Panc1 (cell line): ENCODE measurements at regions not wholly inside any gene's neighbourhood (a gene's known extent, or its start where the extent isn't known, plus 50 kb on each side); places are given as distances from the start of the nearest gene placed in this dataset.

ENCODE experiments used
- ATAC-seq: fragments of 200-7000 bp; cut with Tn5 transposase; 2 replicates; pipeline ENCODE4 v1.9.1; 2020; ENCODE audit warnings: mild to moderate bottlenecking, moderate library complexity
- BruUV-seq: library from RNA; stranded (reverse); fragments of 400-500 nt; replicated peaks from 2 replicates; lab custom pipeline; 2021; lab: Mats Ljungman, UMichigan
- CTCF ChIA-PET: fragments of 300-600 bp; sonication (Branson Sonifier 250); formaldehyde crosslinking; loops from one replicate; lab custom pipeline; 2022; ENCODE audit warnings: antibody characterized with exemption; lab: Charles Lee
- POLR2A ChIA-PET: fragments of 300-600 bp; sonication (Branson Sonifier 250); formaldehyde crosslinking; loops from one replicate; lab custom pipeline; 2022; ENCODE audit warnings: antibody characterized with exemption; lab: Charles Lee
- DNase-seq: peaks from one replicate; pipeline ENCODE4 v3.0.0-alpha.2; 2010; ENCODE audit warnings: low read depth, low spot score
- H3K27ac ChIP-seq: 2 replicates; pipeline ENCODE4 v1.5.1; 2011; ENCODE audit warnings: mild to moderate bottlenecking, low read length, inconsistent platforms
- H3K27me3 ChIP-seq: fragments of 200-500 bp; sonication (Bioruptor generic); 2 replicates; pipeline ENCODE4 v1.6.0; 2014; ENCODE audit warnings: low read length, inconsistent platforms; ENCODE audit not compliant: control insufficient read depth, insufficient read depth
- H3K36me3 ChIP-seq: fragments of 200-500 bp; sonication (Bioruptor generic); 2 replicates; pipeline ENCODE4 v1.5.1; 2014; ENCODE audit warnings: inconsistent platforms, mild to moderate bottlenecking, low read length, moderate library complexity; ENCODE audit not compliant: control insufficient read depth, insufficient read depth
- H3K4me1 ChIP-seq: 2 replicates; pipeline ENCODE4 v1.5.1; 2011; ENCODE audit warnings: inconsistent platforms, mild to moderate bottlenecking, low read length, moderate library complexity; ENCODE audit not compliant: control insufficient read depth, insufficient read depth
- H3K4me3 ChIP-seq, 2 experiments: 2 replicates each; pipeline ENCODE4 v1.5.1; 2011 to 2012; ENCODE audit warnings: low read depth in 2 of 2, low read length in 2 of 2, mild to moderate bottlenecking in 2 of 2, inconsistent platforms in 1 of 2, moderate library complexity in 1 of 2
- H3K9me3 ChIP-seq: fragments of 200-500 bp; sonication (Bioruptor generic); 2 replicates; pipeline ENCODE4 v1.5.1; 2014; ENCODE audit warnings: low read depth, mild to moderate bottlenecking, inconsistent platforms, low read length, moderate library complexity; ENCODE audit not compliant: control insufficient read depth, insufficient read depth
- CTCF ChIP-seq: fragments of 450-650 bp; IDR thresholded peaks from 2 replicates; pipeline ENCODE4 v1.5.1; 2017; ENCODE audit warnings: mild to moderate bottlenecking
- POLR2AphosphoS5 ChIP-seq: IDR thresholded peaks from 2 replicates; pipeline ENCODE4 v1.6.1; 2012; ENCODE audit warnings: mild to moderate bottlenecking, low read depth, low read length, moderate library complexity
- REST ChIP-seq, 2 experiments: IDR thresholded peaks; 2 replicates each; pipeline ENCODE4 v1.6.1; 2011 to 2012; ENCODE audit warnings: low read depth in 2 of 2, control low read depth in 1 of 2, low read length in 1 of 2, mild to moderate bottlenecking in 1 of 2, moderate library complexity in 1 of 2; ENCODE audit not compliant: insufficient read depth in 1 of 2
- SIN3A ChIP-seq: IDR thresholded peaks from 2 replicates; pipeline ENCODE4 v1.6.1; 2012; ENCODE audit warnings: low read depth, mild to moderate bottlenecking, low read length, moderate library complexity, borderline replicate concordance; ENCODE audit not compliant: insufficient read depth
- TCF7L2 ChIP-seq: IDR thresholded peaks from 2 replicates; pipeline ENCODE4 v1.6.1; 2011; ENCODE audit warnings: mild to moderate bottlenecking, low read depth, low read length, inconsistent platforms
- in situ Hi-C: cut with HindIII; loops from 2 replicates; pipeline ENCODE4 v1.10.0; 2016; ENCODE audit warnings: low sequenced_read_pairs, low pct_unique_long_range_greater_than_20kb
- intact Hi-C: fragments of 100-400 bp; cut with micrococcal nuclease; formaldehyde crosslinking; loops from one replicate; pipeline ENCODE4 v1.10.0; 2022; ENCODE audit not compliant: unreplicated experiment

GRCh38 chr13:64255988-64256387 lies 2840.3 kb upstream of the PCDH20 start:
- H3K36me3 ChIP-seq: no peaks in the 10 kb centered on the region
- ChIA-PET CTCF (no interaction called here), POLR2A (no interaction called here)
- no TSS peak for BruUV-seq
- H3K9me3 ChIP-seq: no peaks in the 10 kb centered on the region
- intact Hi-C loops (no loop called here), in situ Hi-C loops (no loop called here)
- H3K4me1 ChIP-seq: no peaks in the 10 kb centered on the region
- no peaks in the 10 kb centered on the region for H3K27me3 ChIP-seq
- no peak overlapping the region for H3K4me3 ChIP-seq
- ATAC-seq (no peak), DNase-seq (no peak)
- no peak overlapping the region for H3K27ac ChIP-seq
- TF ChIP-seq CTCF (no peak), TCF7L2 (no peak), POLR2AphosphoS5 (no peak), REST (IDR thresholded peaks at IDR 0.05; ENCODE audit: insufficient read depth in 1 of 2, low read depth in 2 of 2, low read length in 1 of 2) (no peak)

GRCh38 chr13:64248371-64249065 lies 2832.9 kb upstream of the PCDH20 start:
- H3K4me3 ChIP-seq: no peak overlapping the region
- TF ChIP-seq POLR2AphosphoS5 (no peak), CTCF (no peak), TCF7L2 (peak; percentile 80), SIN3A (no peak), REST (IDR thresholded peaks at IDR 0.05; ENCODE audit: insufficient read depth in 1 of 2, low read depth in 2 of 2, low read length in 1 of 2) (no peak)
- in situ Hi-C loops (no loop called here), intact Hi-C loops (no loop called here)
- no peaks in the 10 kb centered on the region for H3K36me3 ChIP-seq
- POLR2A ChIA-PET: no interaction called here
- H3K4me1 ChIP-seq: no peaks in the 10 kb centered on the region
- DNase-seq (no peak), ATAC-seq (peak; percentile 63; the same call in 1 of the 2 replicates)
- no TSS peak for BruUV-seq
- H3K9me3 ChIP-seq: no peaks in the 10 kb centered on the region
- H3K27me3 ChIP-seq: no peaks in the 10 kb centered on the region
- CTCF ChIA-PET: no interaction called here
- peak overlapping the region; percentile 61; the same call in 1 of the 2 replicates for H3K27ac ChIP-seq
